H1 (cell line): ENCODE measurements at regions not wholly inside any gene's neighbourhood (a gene's known extent, or its start where the extent isn't known, plus 50 kb on each side); places are given as distances from the start of the nearest gene placed in this dataset.

Experiments used
- CTCF ChIA-PET: fragments of 300-600 bp; sonication (Branson Sonifier 250); formaldehyde crosslinking; loops from one replicate; lab custom pipeline; 2021; ENCODE audit not compliant: partially characterized antibody; lab: Charles Lee
- POLR2A ChIA-PET: fragments of 300-600 bp; sonication (Branson Sonifier 250); formaldehyde crosslinking; loops from one replicate; lab custom pipeline; 2021; ENCODE audit warnings: inconsistent platforms; ENCODE audit not compliant: partially characterized antibody; lab: Charles Lee
- DNase-seq, 2 experiments: peaks; one replicate each; pipeline versions ENCODE4 v3.0.0 to v3.0.0-alpha.2; 2010 to 2022; ENCODE audit warnings: low spot score in 2 of 2, low read depth in 1 of 2, mixed read lengths in 1 of 2
- FAIRE-seq: peaks from 2 replicates; lab custom pipeline; 2011; peaks lifted over from hg19 to GRCh38; lab: Jason Lieb, UNC
- H2AFZ ChIP-seq: 2 replicates; pipeline ENCODE4 v1.8.1; 2012; ENCODE audit warnings: low read length, inconsistent platforms
- H2AK5ac ChIP-seq: 2 replicates; pipeline ENCODE4 v1.6.1; 2013; ENCODE audit warnings: low read depth, low read length
- H2BK120ac ChIP-seq: replicated peaks from 2 replicates; pipeline ENCODE3; 2013; ENCODE audit warnings: low read depth, low read length, inconsistent platforms
- H2BK12ac ChIP-seq: 2 replicates; pipeline ENCODE4 v1.6.1; 2013; ENCODE audit warnings: low read depth, low read length
- H2BK15ac ChIP-seq: 2 replicates; pipeline ENCODE4 v1.6.1; 2013; ENCODE audit warnings: low read length
- H2BK20ac ChIP-seq: 2 replicates; pipeline ENCODE4 v1.6.1; 2013; ENCODE audit warnings: low read length
- H2BK5ac ChIP-seq: 2 replicates; pipeline ENCODE4 v1.6.1; 2013; ENCODE audit warnings: low read depth, low read length
- H3K14ac ChIP-seq: 2 replicates; pipeline ENCODE4 v1.6.1; 2013; ENCODE audit warnings: inconsistent platforms; ENCODE audit not compliant: insufficient read length
- H3K18ac ChIP-seq: 2 replicates; pipeline ENCODE4 v1.6.1; 2013; ENCODE audit warnings: low read length; ENCODE audit errors: extremely low read depth
- H3K23ac ChIP-seq: 2 replicates; pipeline ENCODE4 v1.6.1; 2013; ENCODE audit warnings: inconsistent platforms; ENCODE audit not compliant: insufficient read length
- H3K23me2 ChIP-seq: 2 replicates; pipeline ENCODE4 v1.6.1; 2013; ENCODE audit warnings: low read depth, low read length
- H3K27ac ChIP-seq: 2 replicates; pipeline ENCODE4 v1.6.1; 2011; ENCODE audit warnings: low read depth, low read length, inconsistent platforms
- H3K27me3 ChIP-seq, 4 experiments: replicated peaks in 1 of 4; 1 replicate in 1 of 4; 2 replicates in 3 of 4; pipeline versions ENCODE4 v1.6.1 to v1.8.1; 2011 to 2013; ENCODE audit warnings: low read length in 3 of 4, mild to moderate bottlenecking in 3 of 4, inconsistent platforms in 2 of 4, mixed read lengths in 2 of 4, moderate library complexity in 1 of 4; ENCODE audit not compliant: control insufficient read depth in 3 of 4, insufficient read depth in 3 of 4; ENCODE audit errors: extremely low read depth in 1 of 4
- H3K36me3 ChIP-seq, 4 experiments: 2 replicates each; pipeline versions ENCODE4 v1.6.1 to v1.8.1; 2011 to 2013; ENCODE audit warnings: mild to moderate bottlenecking in 4 of 4, low read length in 3 of 4, moderate library complexity in 2 of 4, control low read depth in 1 of 4, inconsistent platforms in 1 of 4; ENCODE audit not compliant: insufficient read depth in 4 of 4, control insufficient read depth in 2 of 4
- H3K4ac ChIP-seq: replicated peaks from 2 replicates; pipeline ENCODE3; 2013; ENCODE audit warnings: low read length, low read depth, mixed read lengths, inconsistent platforms; ENCODE audit not compliant: insufficient read length
- H3K4me1 ChIP-seq, 4 experiments: replicated peaks in 1 of 4; 1 replicate in 1 of 4; 2 replicates in 3 of 4; pipeline versions ENCODE4 v1.6.1 to v1.8.1; 2011 to 2013; ENCODE audit warnings: low read length in 3 of 4, inconsistent platforms in 2 of 4, mixed read lengths in 1 of 4; ENCODE audit not compliant: insufficient read depth in 4 of 4, control insufficient read depth in 3 of 4
- H3K4me2 ChIP-seq, 2 experiments: 2 replicates each; pipeline versions ENCODE4 v1.6.1 to v1.8.1; 2011 to 2013; ENCODE audit warnings: low read depth in 2 of 2, low read length in 2 of 2, control low read depth in 1 of 2, inconsistent platforms in 1 of 2, mild to moderate bottlenecking in 1 of 2; ENCODE audit not compliant: insufficient read depth in 1 of 2
- H3K4me3 ChIP-seq, 4 experiments: fragments of 200-600, 300-600 bp in 1 of 4; sonication (generic), shearing (Covaris generic), sonication (Bioruptor Twin) in 1 of 4; 2 replicates each; pipeline versions ENCODE4 v1.5.1 to v1.8.1; 2011 to 2016; ENCODE audit warnings: low read length in 4 of 4, low read depth in 3 of 4, control low read depth in 2 of 4, inconsistent platforms in 2 of 4, mild to moderate bottlenecking in 2 of 4, mixed read lengths in 1 of 4, moderate library complexity in 1 of 4; ENCODE audit not compliant: insufficient read depth in 2 of 4; ENCODE audit errors: extremely low read depth in 1 of 4
- H3K56ac ChIP-seq: replicated peaks from 2 replicates; pipeline ENCODE3; 2013; ENCODE audit warnings: low read depth, mild to moderate bottlenecking, mixed read lengths, low read length, inconsistent platforms; ENCODE audit not compliant: insufficient read length
- H3K79me1 ChIP-seq: 2 replicates; pipeline ENCODE4 v1.6.1; 2013; ENCODE audit warnings: low read depth, low read length, control low read depth
- H3K79me2 ChIP-seq, 2 experiments: 2 replicates each; pipeline versions ENCODE4 v1.6.1 to v1.8.1; 2012 to 2013; ENCODE audit warnings: low read length in 2 of 2, mild to moderate bottlenecking in 2 of 2, inconsistent platforms in 1 of 2; ENCODE audit not compliant: insufficient read depth in 2 of 2, control insufficient read depth in 1 of 2
- H3K9ac ChIP-seq, 4 experiments: replicated peaks in 1 of 4; 1 replicate in 1 of 4; 2 replicates in 3 of 4; pipeline versions ENCODE4 v1.6.1 to v1.8.1; 2011 to 2013; ENCODE audit warnings: low read depth in 3 of 4, low read length in 3 of 4, control low read depth in 2 of 4, mild to moderate bottlenecking in 2 of 4, moderate library complexity in 2 of 4, inconsistent platforms in 1 of 4; ENCODE audit errors: extremely low read depth in 1 of 4
- H3K9me3 ChIP-seq, 2 experiments: 2 replicates each; pipeline versions ENCODE4 v1.6.1 to v1.8.1; 2012 to 2013; ENCODE audit warnings: mild to moderate bottlenecking in 2 of 2, moderate library complexity in 2 of 2, control low read depth in 1 of 2, inconsistent platforms in 1 of 2, low read depth in 1 of 2, low read length in 1 of 2, mixed read lengths in 1 of 2; ENCODE audit not compliant: insufficient read depth in 2 of 2
- H4K20me1 ChIP-seq, 2 experiments: replicated peaks in 1 of 2; 2 replicates each; pipeline versions ENCODE3 to v1.8.1; 2011 to 2013; ENCODE audit warnings: inconsistent platforms in 2 of 2, low read length in 2 of 2, mild to moderate bottlenecking in 1 of 2; ENCODE audit not compliant: insufficient read depth in 2 of 2, control insufficient read depth in 1 of 2
- H4K5ac ChIP-seq: 2 replicates; pipeline ENCODE4 v1.6.1; 2013; ENCODE audit warnings: low read length, low read depth, mixed read lengths, inconsistent platforms; ENCODE audit not compliant: insufficient read length
- H4K8ac ChIP-seq: 2 replicates; pipeline ENCODE4 v1.8.0; 2013; ENCODE audit warnings: mild to moderate bottlenecking, moderate library complexity, low read length, inconsistent platforms; ENCODE audit not compliant: insufficient read depth; ENCODE audit errors: extremely low read depth
- H4K91ac ChIP-seq: replicated peaks from 2 replicates; pipeline ENCODE3; 2013; ENCODE audit warnings: low read length, mixed read lengths, inconsistent platforms; ENCODE audit not compliant: insufficient read length
- ATF3 ChIP-seq: IDR thresholded peaks from 2 replicates; pipeline ENCODE4 v1.6.1; 2011; ENCODE audit warnings: low read depth, mild to moderate bottlenecking, low read length; ENCODE audit not compliant: insufficient read depth
- BRCA1 ChIP-seq: IDR thresholded peaks from 2 replicates; pipeline ENCODE4 v1.6.1; 2012; ENCODE audit warnings: low read depth, low read length, improper control_type of control experiment
- CBX8 ChIP-seq: fragments of 300-800, 300-1000 bp; sonication (generic); IDR thresholded peaks from 2 replicates; pipeline ENCODE4 v1.7.1; 2016; ENCODE audit warnings: low read depth, low read length, borderline replicate concordance
- CHD1 ChIP-seq: IDR thresholded peaks from 2 replicates; pipeline ENCODE4 v1.6.1; 2012; ENCODE audit warnings: low read depth, low read length, improper control_type of control experiment
- CHD2 ChIP-seq: IDR thresholded peaks from 2 replicates; pipeline ENCODE4 v1.6.1; 2012; ENCODE audit warnings: low read length, improper control_type of control experiment
- E2F6 ChIP-seq: IDR thresholded peaks from 2 replicates; pipeline ENCODE4 v1.6.1; 2012; ENCODE audit warnings: inconsistent platforms
- KDM5A ChIP-seq: fragments of 200-600 bp; IDR thresholded peaks from 2 replicates; pipeline ENCODE4 v1.7.1; 2012; ENCODE audit warnings: mild to moderate bottlenecking, low read length, inconsistent platforms, mixed read lengths
- POU5F1 ChIP-seq: IDR thresholded peaks from 2 replicates; pipeline ENCODE4 v1.6.1; 2011; ENCODE audit warnings: low read depth, mild to moderate bottlenecking, low read length, moderate library complexity
- SAP30 ChIP-seq: fragments of 300-600 bp; sonication (generic); IDR thresholded peaks from 2 replicates; pipeline ENCODE4 v1.7.1; 2012; ENCODE audit warnings: low read length, moderate library complexity, mild to moderate bottlenecking, inconsistent platforms; ENCODE audit not compliant: insufficient read depth, insufficient replicate concordance
- SIN3A ChIP-seq, 2 experiments: IDR thresholded peaks in 1 of 2; conservative IDR thresholded peaks in 1 of 2; 2 replicates each; pipeline ENCODE4 v1.6.1; 2011 to 2012; ENCODE audit warnings: low read length in 2 of 2, improper control_type of control experiment in 1 of 2, low read depth in 1 of 2, mild to moderate bottlenecking in 1 of 2
- SP4 ChIP-seq: IDR thresholded peaks from 2 replicates; pipeline ENCODE4 v1.6.1; 2012; ENCODE audit warnings: low read length, inconsistent platforms
- TEAD4 ChIP-seq: IDR thresholded peaks from 2 replicates; pipeline ENCODE4 v1.6.1; 2012; ENCODE audit warnings: low read depth, low read length, inconsistent platforms, mixed read lengths
- USF2 ChIP-seq: IDR thresholded peaks from 2 replicates; pipeline ENCODE4 v1.6.1; 2011; ENCODE audit warnings: low read length, improper control_type of control experiment

GRCh38 chr10:45211576-45211975 lies 103.8 kb downstream of the OR13A1 start:
- Histone ChIP-seq H2BK120ac (no peak overlapping the region), H3K23me2 (no peaks in the 10 kb centered on the region), H3K27ac (no peak overlapping the region), H2BK5ac (no peak overlapping the region), H3K56ac (no peak overlapping the region), H3K4me1 (no peaks in the 10 kb centered on the region), H2AK5ac (no peak overlapping the region), H3K27me3 (no peaks in the 10 kb centered on the region), H3K79me2 (no peaks in the 10 kb centered on the region), H3K4me2 (no peak overlapping the region), H3K23ac (no peak overlapping the region), H3K14ac (no peak overlapping the region), H2BK15ac (no peak overlapping the region), H3K4me3 (no peak overlapping the region), H4K5ac (no peak overlapping the region), H2BK12ac (no peak overlapping the region), H2BK20ac (no peak overlapping the region), H3K4ac (no peak overlapping the region), H3K9ac (no peak overlapping the region), H3K9me3 (no peaks in the 10 kb centered on the region), H3K18ac (no peak overlapping the region), H2AFZ (0 out of 2 replicates have a peak overlapping the region, but pooled peaks have one; percentile 31), H3K79me1 (no peaks in the 10 kb centered on the region), H3K36me3 (no peaks in the 10 kb centered on the region), H4K20me1 (no peaks in the 10 kb centered on the region), H4K91ac (no peak overlapping the region), H4K8ac (no peak overlapping the region)
- FAIRE-seq (no peak), DNase-seq (no peak)
- CTCF ChIA-PET: no interaction called here
- TF ChIP-seq BRCA1 (no peak), ATF3 (no peak), KDM5A (no peak), SP4 (no peak), SIN3A (conservative IDR thresholded peaks at IDR 0.05 in 1 of 2, IDR thresholded peaks at IDR 0.05 in 1 of 2; ENCODE audit: low read depth in 1 of 2, low read length in 2 of 2) (no peak), CBX8 (no peak), USF2 (no peak), CHD1 (no peak), TEAD4 (no peak), SAP30 (no peak), E2F6 (no peak), CHD2 (no peak), POU5F1 (no peak)
- POLR2A ChIA-PET: interaction anchor here (0.6 kb wide), 1 partner anchor 13 kb away, joined by 3 read pairs; no protein-coding TSS in a partner anchor
